Activated CD4-positive, CD25-positive, alpha-beta regulatory T cell treated with anti-CD3 and anti-CD28 coated beads, Interleukin-2, amount 50 U/mL, for 16 hours (primary cell): ENCODE measurements at regions not wholly inside any gene's neighbourhood (a gene's known extent, or its start where the extent isn't known, plus 50 kb on each side); places are given as distances from the start of the nearest gene placed in this dataset.

Experiments used
- DNase-seq: peaks from one replicate; pipeline ENCODE4 v3.0.0-alpha.2; 2020; ENCODE audit warnings: low read depth, low spot score

- DNase-seq: peak; percentile 25
These were observed 55.6 kb upstream of the CARMIL1 start for GRCh38 chr6:25223490-25223991.

GRCh38 chr6:25224242-25224641 lies 54.9 kb upstream of the CARMIL1 start:
- DNase-seq: no peak

- no peak for DNase-seq
These were observed 51.3 kb upstream of the CARMIL1 start for GRCh38 chr6:25227854-25228253.
